SK-N-SH (cell line): ENCODE measurements at regions not wholly inside any gene's neighbourhood (a gene's known extent, or its start where the extent isn't known, plus 50 kb on each side); places are given as distances from the start of the nearest gene placed in this dataset.
"Not testable (repeated sequence)": the region's sequence is repeated elsewhere in the genome, so short reads cannot be mapped to it uniquely, and the experiment has no call there.

Experiments
- CTCF ChIP-seq: fragments of 200-600 bp; sonication (generic); IDR thresholded peaks from 2 replicates; pipeline ENCODE4 v1.6.1; 2017; ENCODE audit warnings: antibody characterized with exemption, mild to moderate bottlenecking, moderate library complexity
- FOXM1 ChIP-seq: IDR thresholded peaks from 2 replicates; pipeline ENCODE4 v1.4.0; 2012; ENCODE audit warnings: low read depth, mild to moderate bottlenecking
- GABPA ChIP-seq: IDR thresholded peaks from 2 replicates; pipeline ENCODE4 v1.4.0; 2012; ENCODE audit warnings: low read depth, mild to moderate bottlenecking
- JUND ChIP-seq: IDR thresholded peaks from 2 replicates; pipeline ENCODE4 v1.4.0; 2012
- MXI1 ChIP-seq: IDR thresholded peaks from 2 replicates; pipeline ENCODE4 v1.6.1; 2012; ENCODE audit warnings: mild to moderate bottlenecking, low read depth, low read length, improper control_type of control experiment
- NRF1 ChIP-seq: IDR thresholded peaks from 2 replicates; pipeline ENCODE4 v1.6.1; 2012; ENCODE audit warnings: low read depth, mild to moderate bottlenecking, low read length
- POLR2AphosphoS5 ChIP-seq: IDR thresholded peaks from 2 replicates; pipeline ENCODE4 v1.6.1; 2012; ENCODE audit warnings: low read depth, low read length
- YY1 ChIP-seq: IDR thresholded peaks from 2 replicates; pipeline ENCODE4 v1.4.0; 2012; ENCODE audit warnings: low read depth, mild to moderate bottlenecking
- ZBTB33 ChIP-seq: IDR thresholded peaks from 2 replicates; pipeline ENCODE4 v1.4.0; 2012; ENCODE audit warnings: low read depth, borderline replicate concordance
- TF ChIP-seq, protein P1 (sequence below): IDR thresholded peaks from 2 replicates; pipeline ENCODE4 v1.4.0; 2012; ENCODE audit warnings: low read depth

GRCh38 chr21:13310570-13311524 is 298.7 kb upstream of the POTED start:
- TF ChIP-seq CTCF, POLR2AphosphoS5, ZBTB33, JUND, FOXM1, YY1, GABPA, MXI1, NRF1: not testable (repeated sequence)
- TF ChIP-seq, protein P1, sequence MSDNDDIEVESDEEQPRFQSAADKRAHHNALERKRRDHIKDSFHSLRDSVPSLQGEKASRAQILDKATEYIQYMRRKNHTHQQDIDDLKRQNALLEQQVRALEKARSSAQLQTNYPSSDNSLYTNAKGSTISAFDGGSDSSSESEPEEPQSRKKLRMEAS: not testable (repeated sequence)
